AG10803 (cell line): ENCODE measurements at regions not wholly inside any gene's neighbourhood (a gene's known extent, or its start where the extent isn't known, plus 50 kb on each side); places are given as distances from the start of the nearest gene placed in this dataset.
"Not testable (repeated sequence)": the region's sequence is repeated elsewhere in the genome, so short reads cannot be mapped to it uniquely, and the experiment has no call there.

ENCODE experiments used
- DNase-seq: peaks from one replicate; pipeline ENCODE4 v3.0.0; 2010; ENCODE audit warnings: low read depth
- H3K4me3 ChIP-seq: 2 replicates; pipeline ENCODE4 v1.5.1; 2011; ENCODE audit warnings: mild to moderate bottlenecking, low read length, control low read depth
- CTCF ChIP-seq: conservative IDR thresholded peaks from 2 replicates; pipeline ENCODE4 v1.5.1; 2011; ENCODE audit warnings: mild to moderate bottlenecking, low read length, control low read depth, inconsistent platforms

GRCh38 chr4:67412153-67412712 lies 133.1 kb downstream of the CENPC start:
- not testable (repeated sequence) for DNase-seq, H3K4me3 ChIP-seq

- DNase-seq = no peak
- TF ChIP-seq CTCF = no peak
- no peak overlapping the region for H3K4me3 ChIP-seq
Measured at GRCh38 chr4:67403342-67403741, 142.0 kb downstream of the CENPC start.

- H3K4me3 ChIP-seq = no peak overlapping the region
- no peak for TF ChIP-seq CTCF
- no peak for DNase-seq
Measured at GRCh38 chr4:67401902-67402301, 143.4 kb downstream of the CENPC start.

- no peak for DNase-seq
- no peak for TF ChIP-seq CTCF
- H3K4me3 ChIP-seq = no peak overlapping the region
Measured at GRCh38 chr4:67397931-67398330, 147.4 kb downstream of the CENPC start.

GRCh38 chr4:67397031-67397430 lies 148.3 kb downstream of the CENPC start:
- no peak for TF ChIP-seq CTCF
- no peak overlapping the region for H3K4me3 ChIP-seq
- no peak for DNase-seq

GRCh38 chr4:67396008-67396407 lies 149.3 kb downstream of the CENPC start:
- no peak for TF ChIP-seq CTCF
- DNase-seq = no peak
- H3K4me3 ChIP-seq = no peak overlapping the region

GRCh38 chr4:67394879-67395278 lies 150.4 kb downstream of the CENPC start:
- DNase-seq = no peak
- no peak for TF ChIP-seq CTCF
- H3K4me3 ChIP-seq = no peak overlapping the region
